K562 (cell line): ENCODE measurements at regions not wholly inside any gene's neighbourhood (a gene's known extent, or its start where the extent isn't known, plus 50 kb on each side); places are given as distances from the start of the nearest gene placed in this dataset.

ENCODE experiments used
- ATAC-seq: fragments of 200-7000 bp; cut with Tn5 transposase; 3 replicates; pipeline ENCODE4 v1.9.1; 2020; ENCODE audit warnings: moderate library complexity
- BruUV-seq: library from RNA; stranded (reverse); fragments of 400-500 nt; replicated peaks from 2 replicates; lab custom pipeline; 2021; lab: Mats Ljungman, UMichigan
- CTCF ChIA-PET: fragments of 300-600 bp; formaldehyde crosslinking; extraction: SDS; loops from one replicate; lab custom pipeline; 2021; ENCODE audit warnings: low intra/inter-chr PET ratio; lab: Yijun Ruan, JAX
- POLR2A ChIA-PET: fragments of 300-600, 350-650 bp; sonication (Branson Sonifier 250); formaldehyde crosslinking; extraction: SDS; loops from one replicate; lab custom pipeline; 2021; ENCODE audit warnings: antibody characterized with exemption, inconsistent platforms; lab: Yijun Ruan, JAX
- DNase-seq, 4 experiments: peaks; one replicate each; pipeline versions ENCODE4 v3.0.0 to v3.0.0-alpha.2; 2011 to 2018; ENCODE audit warnings: low spot score in 3 of 4, mixed read lengths in 3 of 4; ENCODE audit errors: extremely low read depth in 1 of 4
- FAIRE-seq: peaks from 2 replicates; lab custom pipeline; 2011; peaks lifted over from hg19 to GRCh38; lab: Jason Lieb, UNC
- H2AFZ ChIP-seq: 2 replicates; pipeline ENCODE4 v1.6.0; 2011; ENCODE audit warnings: low read depth, low read length, control low read depth, inconsistent platforms
- H3K27ac ChIP-seq: fragments of 200-600 bp; 3 replicates; pipeline ENCODE4 v1.8.0; 2011; ENCODE audit warnings: low read depth, mild to moderate bottlenecking, control low read depth, inconsistent platforms, low read length, moderate library complexity, mixed read lengths; ENCODE audit errors: extremely low read depth
- H3K27me3 ChIP-seq, 2 experiments: fragments of 300-600 bp in 1 of 2; 2 replicates in 1 of 2; 3 replicates in 1 of 2; pipeline versions ENCODE4 v1.6.0 to v1.8.0; 2011; ENCODE audit warnings: inconsistent platforms in 2 of 2, low read length in 2 of 2, mild to moderate bottlenecking in 1 of 2, mixed read lengths in 1 of 2, moderate library complexity in 1 of 2; ENCODE audit not compliant: control insufficient read depth in 2 of 2, insufficient read depth in 2 of 2
- H3K36me3 ChIP-seq: fragments of 300-600 bp; 3 replicates; pipeline ENCODE4 v1.8.0; 2011; ENCODE audit warnings: mild to moderate bottlenecking, low read length, inconsistent platforms; ENCODE audit not compliant: control insufficient read depth, insufficient read depth
- H3K4me1 ChIP-seq, 2 experiments: fragments of 200-600 bp in 1 of 2; replicated peaks in 1 of 2; 2 replicates in 1 of 2; 3 replicates in 1 of 2; pipeline versions ENCODE4 v1.5.1 to v1.8.0; 2011; ENCODE audit warnings: inconsistent platforms in 2 of 2, low read length in 2 of 2, mild to moderate bottlenecking in 1 of 2, mixed read lengths in 1 of 2, moderate library complexity in 1 of 2; ENCODE audit not compliant: control insufficient read depth in 2 of 2, insufficient read depth in 2 of 2
- H3K4me2 ChIP-seq: 2 replicates; pipeline ENCODE4 v1.6.1; 2011; ENCODE audit warnings: low read length, control low read depth, inconsistent platforms, mixed read lengths; ENCODE audit not compliant: insufficient read depth
- H3K4me3 ChIP-seq: fragments of 200-600 bp; sonication (generic), shearing (Covaris generic); 2 replicates; pipeline ENCODE4 v1.5.1; 2016; ENCODE audit warnings: control low read depth, inconsistent platforms
- H3K79me2 ChIP-seq: fragments of 200-600 bp; 3 replicates; pipeline ENCODE4 v1.8.0; 2011; ENCODE audit warnings: low read length, inconsistent platforms; ENCODE audit not compliant: control insufficient read depth, insufficient read depth
- H3K9ac ChIP-seq, 2 experiments: 2 replicates each; pipeline versions ENCODE4 v1.6.0 to v1.6.1; 2011; ENCODE audit warnings: low read depth in 2 of 2, low read length in 2 of 2, control low read depth in 1 of 2, inconsistent platforms in 1 of 2, mild to moderate bottlenecking in 1 of 2, mixed read lengths in 1 of 2; ENCODE audit not compliant: insufficient read depth in 1 of 2
- H3K9me1 ChIP-seq: one replicate; pipeline ENCODE4 v1.6.0; 2011; ENCODE audit warnings: inconsistent platforms, mild to moderate bottlenecking, low read length, moderate library complexity; ENCODE audit not compliant: control insufficient read depth, insufficient read depth
- H3K9me3 ChIP-seq: replicated peaks from 2 replicates; pipeline ENCODE4 v1.5.1; 2011; ENCODE audit warnings: low read depth, low read length, inconsistent platforms; ENCODE audit not compliant: control insufficient read depth, insufficient read depth
- H4K20me1 ChIP-seq: replicated peaks from 2 replicates; pipeline ENCODE4 v1.6.1; 2011; ENCODE audit warnings: low read length, inconsistent platforms, mixed read lengths; ENCODE audit not compliant: control insufficient read depth, insufficient read depth
- CHCHD3 ChIP-seq: fragments of 250-450 bp; sonication (Bioruptor Pico); IDR thresholded peaks from 2 replicates; pipeline ENCODE4 v2.1.2; 2022; ENCODE audit warnings: mild to moderate bottlenecking
- CREB3L1 ChIP-seq: fragments of 450-650 bp; IDR thresholded peaks from 2 replicates; pipeline ENCODE4 v1.6.1; 2014; ENCODE audit warnings: low read depth, mild to moderate bottlenecking, moderate library complexity, borderline replicate concordance
- CTBP1 ChIP-seq: fragments of 450-650 bp; IDR thresholded peaks from 2 replicates; pipeline ENCODE4 v1.6.1; 2016; ENCODE audit warnings: borderline replicate concordance
- DLX4 ChIP-seq: fragments of 250-450 bp; sonication (Bioruptor Pico); IDR thresholded peaks from 2 replicates; pipeline ENCODE4 v1.6.1; 2021; ENCODE audit warnings: mild to moderate bottlenecking
- ERF ChIP-seq: fragments of 450-650 bp; formaldehyde crosslinking; IDR thresholded peaks from 2 replicates; pipeline ENCODE4 v1.4.0; 2020; ENCODE audit warnings: mild to moderate bottlenecking, mixed read lengths
- ESRRB ChIP-seq: fragments of 250-450 bp; sonication (Bioruptor Pico); IDR thresholded peaks from 2 replicates; pipeline ENCODE4 v1.5.0; 2020; ENCODE audit warnings: mild to moderate bottlenecking, moderate library complexity, borderline replicate concordance
- KDM5B ChIP-seq: fragments of 200-600 bp; sonication (generic); IDR thresholded peaks from 2 replicates; pipeline ENCODE4 v1.6.1; 2012; ENCODE audit warnings: low read depth, mild to moderate bottlenecking, moderate library complexity, low read length, control low read depth, inconsistent platforms; ENCODE audit not compliant: insufficient replicate concordance
- MAX ChIP-seq: sonication (generic); formaldehyde crosslinking; IDR thresholded peaks from 2 replicates; pipeline ENCODE4 v1.9.0; 2022; ENCODE audit warnings: mild to moderate bottlenecking, missing genetic modification reagents
- MBD2 ChIP-seq: sonication (generic); IDR thresholded peaks from 2 replicates; pipeline ENCODE4 v1.6.1; 2016; ENCODE audit warnings: low read depth, borderline replicate concordance
- MYC ChIP-seq, 2 experiments: fragments of 250-450 bp in 1 of 2; sonication (Bioruptor Pico) in 1 of 2; IDR thresholded peaks; 2 replicates each; pipeline versions ENCODE4 v1.5.1 to v1.6.1; 2012 to 2021; ENCODE audit warnings: low read depth in 2 of 2, borderline replicate concordance in 1 of 2, improper control_type of control experiment in 1 of 2, low read length in 1 of 2, mild to moderate bottlenecking in 1 of 2, moderate library complexity in 1 of 2
- SMARCE1 ChIP-seq: fragments of 450-650 bp; IDR thresholded peaks from 2 replicates; pipeline ENCODE4 v1.7.1; 2016; ENCODE audit warnings: mild to moderate bottlenecking
- ZFPM2 ChIP-seq: fragments of 250-450 bp; sonication (Bioruptor Pico); IDR thresholded peaks from 2 replicates; pipeline ENCODE4 v1.5.1; 2022; ENCODE audit warnings: mild to moderate bottlenecking
- ZNF23 ChIP-seq: fragments of 250-450 bp; sonication (Bioruptor Pico); IDR thresholded peaks from 2 replicates; pipeline ENCODE4 v1.4.0; 2020; ENCODE audit warnings: mild to moderate bottlenecking
- ZNF609 ChIP-seq: sonication (generic); formaldehyde crosslinking; IDR thresholded peaks from 2 replicates; pipeline ENCODE4 v1.8.1; 2023; ENCODE audit warnings: missing genetic modification reagents, mild to moderate bottlenecking, borderline replicate concordance
- WGBS: fragments of 100-300 bp; shearing (Covaris generic); methylation state at CpG from one replicate; pipeline ENCODE4 v1.1.6; 2016; ENCODE audit warnings: low coverage, mixed read lengths; ENCODE audit not compliant: insufficient coverage; ENCODE audit errors: missing lambda C conversion rate; 5-methylcytosine and 5-hydroxymethylcytosine counted together
- in situ Hi-C: fragments of 300-500 bp; cut with MboI; formaldehyde crosslinking; loops from 4 replicates; pipeline ENCODE4 v1.15.0; 2018; ENCODE audit warnings: inconsistent platforms, mixed read lengths
- intact Hi-C: fragments of 100-400 bp; cut with micrococcal nuclease; formaldehyde crosslinking; loops from 2 replicates; pipeline ENCODE4 v1.14.2; 2022

DNA sequence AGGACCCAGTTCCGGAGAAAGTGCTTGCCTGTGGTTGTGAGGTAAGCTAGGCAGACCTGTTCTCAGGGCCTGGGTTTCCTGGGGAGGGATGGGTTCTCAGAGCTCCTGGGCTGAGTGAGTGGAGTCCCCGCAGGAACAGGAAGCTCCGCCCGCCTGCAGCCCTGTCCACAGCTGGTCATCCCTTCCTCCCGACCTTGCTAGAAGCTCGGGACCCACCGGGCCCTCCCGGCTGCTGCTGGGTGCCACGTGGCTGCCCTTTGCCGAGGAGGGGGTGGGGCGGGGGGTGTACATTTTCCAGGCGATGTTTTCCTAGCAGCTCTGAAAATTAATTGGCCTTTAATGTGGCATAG is 198.1 kb downstream of the C9orf50 start:
- ATAC-seq (peak; percentile 39), DNase-seq (no peak), FAIRE-seq (no peak)
- in situ Hi-C loops (no loop called here), intact Hi-C loops (no loop called here)
- peak overlapping the region in 1 of 2 experiments; percentile 37; a peak in 2 of 4 replicates for H3K9ac ChIP-seq
- no peak overlapping the region for H3K4me3 ChIP-seq
- ChIA-PET CTCF (no interaction called here), POLR2A (interaction anchor here (0.6 to 1.5 kb wide), 4 partner anchors 9 to 97 kb away, joined by 3 to 4 read pairs (median 3); no protein-coding TSS in a partner anchor)
- peaks cover 3 to 27% of the 10 kb centered on the region in 2 experiments; a peak in 4 of 5 replicates for H3K4me1 ChIP-seq
- 29% methylated on average over 12 of the region's 12 CpGs for WGBS
- H4K20me1 ChIP-seq: no peaks in the 10 kb centered on the region; the same call in 1 of the 2 replicates
- H3K9me3 ChIP-seq: no peaks in the 10 kb centered on the region
- H3K27me3 ChIP-seq: peaks cover 2 to 4% of the 10 kb centered on the region in 2 experiments; a peak in 2 of 5 replicates
- H3K9me1 ChIP-seq: no peaks in the 10 kb centered on the region
- no peaks in the 10 kb centered on the region for H3K36me3 ChIP-seq
- no peak overlapping the region for H3K27ac ChIP-seq
- no peak overlapping the region for H3K4me2 ChIP-seq
- no peaks in the 10 kb centered on the region for H3K79me2 ChIP-seq
- BruUV-seq: no TSS peak
- H2AFZ ChIP-seq: peak overlapping the region; percentile 67; the same call in 1 of the 2 replicates
- peak; percentile 54; the same call in 1 of the 2 replicates for TF ChIP-seq MYC (IDR thresholded peaks at IDR 0.05; ENCODE audit: low read depth, low read length)
- TF ChIP-seq MYC (CRISPR knock-in tag; IDR thresholded peaks at IDR 0.05; ENCODE audit: borderline replicate concordance, low read depth): no peak
- no peak for TF ChIP-seq MBD2
- TF ChIP-seq MAX: 0 out of 2 replicates have a peak, but pooled peaks have one; percentile 17
- TF ChIP-seq ZNF23 (CRISPR knock-in tag): no peak
- TF ChIP-seq KDM5B: no peak
- no peak for TF ChIP-seq ZFPM2 (CRISPR knock-in tag)
- no peak for TF ChIP-seq CHCHD3 (CRISPR knock-in tag)
- TF ChIP-seq ZNF609 (CRISPR knock-in tag): no peak
- TF ChIP-seq CTBP1: no peak
- TF ChIP-seq ERF: no peak
- peak; percentile 52; the same call in 1 of the 2 replicates for TF ChIP-seq CREB3L1
- no peak for TF ChIP-seq SMARCE1
- no peak for TF ChIP-seq ESRRB (CRISPR knock-in tag)
- no peak for TF ChIP-seq DLX4
